Neural progenitor cell (in vitro differentiated cells): ENCODE measurements at regions not wholly inside any gene's neighbourhood (a gene's known extent, or its start where the extent isn't known, plus 50 kb on each side); places are given as distances from the start of the nearest gene placed in this dataset.

Source experiments
- DNase-seq: peaks from one replicate; pipeline ENCODE4 v3.0.0-alpha.2; 2016; ENCODE audit warnings: low spot score
- H2AFZ ChIP-seq: fragments of 200-600 bp; sonication (generic); replicated peaks from 2 replicates; pipeline ENCODE4 v1.6.1; 2016; ENCODE audit warnings: antibody characterized with exemption
- H3F3A ChIP-seq: fragments of 200-600 bp; sonication (generic); 2 replicates; pipeline ENCODE4 v1.6.1; 2016; ENCODE audit warnings: antibody characterized with exemption, low read depth
- H3K27ac ChIP-seq: fragments of 200-600 bp; sonication (generic); 2 replicates; pipeline ENCODE4 v1.5.1; 2016; ENCODE audit warnings: mild to moderate bottlenecking
- H3K27me3 ChIP-seq: fragments of 200-600 bp; sonication (generic); 2 replicates; pipeline ENCODE4 v1.6.1; 2016; ENCODE audit warnings: mild to moderate bottlenecking, moderate library complexity
- H3K36me3 ChIP-seq: fragments of 200-600 bp; sonication (generic); 2 replicates; pipeline ENCODE4 v1.5.1; 2016
- H3K4me1 ChIP-seq: fragments of 200-600 bp; sonication (generic); 2 replicates; pipeline ENCODE4 v1.6.1; 2016; ENCODE audit warnings: mixed run types
- H3K4me2 ChIP-seq: fragments of 200-600 bp; sonication (generic); 2 replicates; pipeline ENCODE4 v1.6.1; 2016
- H3K4me3 ChIP-seq: fragments of 200-600 bp; sonication (generic); 2 replicates; pipeline ENCODE4 v1.5.1; 2016
- H3K79me2 ChIP-seq: fragments of 200-600 bp; sonication (generic); 2 replicates; pipeline ENCODE4 v1.6.1; 2016; ENCODE audit warnings: low read depth
- H3K9ac ChIP-seq: fragments of 200-600 bp; sonication (generic); 2 replicates; pipeline ENCODE4 v1.6.1; 2016
- H3K9me3 ChIP-seq: fragments of 200-600 bp; sonication (generic); 2 replicates; pipeline ENCODE4 v1.5.1; 2016; ENCODE audit warnings: low read depth
- H4K20me1 ChIP-seq: fragments of 200-600 bp; sonication (generic); 2 replicates; pipeline ENCODE4 v1.6.1; 2016; ENCODE audit warnings: low read depth
- H3K27ac Mint-ChIP-seq: 3 replicates; pipeline ENCODE4 v1.8.0; 2021; ENCODE audit warnings: mixed read lengths
- H3K27me3 Mint-ChIP-seq: 2 replicates; pipeline ENCODE4 v1.8.0; 2022; ENCODE audit warnings: low read depth, mild to moderate bottlenecking, inconsistent platforms, moderate library complexity, mixed read lengths; ENCODE audit not compliant: insufficient read depth
- H3K36me3 Mint-ChIP-seq: 3 replicates; pipeline ENCODE4 v1.8.0; 2021; ENCODE audit warnings: mixed read lengths
- H3K4me1 Mint-ChIP-seq: 3 replicates; pipeline ENCODE4 v1.8.0; 2021; ENCODE audit warnings: mixed read lengths
- H3K4me3 Mint-ChIP-seq: 3 replicates; pipeline ENCODE4 v1.8.0; 2021; ENCODE audit warnings: mild to moderate bottlenecking, moderate library complexity, mixed read lengths
- H3K9me3 Mint-ChIP-seq: 3 replicates; pipeline ENCODE4 v1.8.0; 2020; ENCODE audit warnings: mixed read lengths
- EZH2 ChIP-seq: fragments of 200-600 bp; sonication (generic); IDR thresholded peaks from 2 replicates; pipeline ENCODE4 v1.6.1; 2017; ENCODE audit warnings: antibody characterized with exemption, mild to moderate bottlenecking, moderate library complexity
- EZH2phosphoT487 ChIP-seq: fragments of 200-600 bp; sonication (generic); IDR thresholded peaks from 2 replicates; pipeline ENCODE4 v1.6.1; 2017; ENCODE audit warnings: antibody characterized with exemption
- TF ChIP-seq, protein P1 (sequence below): fragments of 200-600 bp; sonication (generic); IDR thresholded peaks from 2 replicates; pipeline ENCODE4 v1.5.1; 2017; ENCODE audit warnings: antibody characterized with exemption, mild to moderate bottlenecking

DNA sequence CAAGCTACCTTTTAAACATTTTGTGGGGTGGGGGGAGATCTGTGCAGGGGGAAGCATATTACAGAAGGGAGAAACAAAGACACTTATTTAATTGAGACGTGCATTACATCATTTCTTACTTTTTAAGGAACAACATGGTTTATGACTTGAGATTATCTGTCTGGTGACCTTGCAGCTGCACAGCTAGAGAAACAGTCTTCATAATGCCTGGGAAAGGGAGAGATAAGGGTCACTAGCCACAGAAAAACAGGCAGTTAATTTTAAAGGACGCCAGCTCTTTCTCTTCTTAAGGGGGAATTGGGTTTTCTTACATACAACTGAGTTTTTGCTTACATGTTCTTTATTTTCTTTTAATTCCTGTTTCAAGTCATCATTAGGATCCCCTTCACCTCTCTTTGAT, 147.9 kb downstream of the SST start:
- no peak overlapping the region for H3K4me2 ChIP-seq
- Mint-ChIP-seq H3K36me3 (no peaks in the 10 kb centered on the region), H3K4me1 (peaks cover 17% of the 10 kb centered on the region), H3K9me3 (peaks cover 3% of the 10 kb centered on the region), H3K4me3 (no peak overlapping the region), H3K27ac (no peak overlapping the region), H3K27me3 (no peaks in the 10 kb centered on the region)
- H3K9me3 ChIP-seq: no peaks in the 10 kb centered on the region
- H3F3A ChIP-seq: peaks cover 18% of the 10 kb centered on the region
- no peak for TF ChIP-seq EZH2
- no peak for TF ChIP-seq EZH2phosphoT487
- TF ChIP-seq, protein P1, sequence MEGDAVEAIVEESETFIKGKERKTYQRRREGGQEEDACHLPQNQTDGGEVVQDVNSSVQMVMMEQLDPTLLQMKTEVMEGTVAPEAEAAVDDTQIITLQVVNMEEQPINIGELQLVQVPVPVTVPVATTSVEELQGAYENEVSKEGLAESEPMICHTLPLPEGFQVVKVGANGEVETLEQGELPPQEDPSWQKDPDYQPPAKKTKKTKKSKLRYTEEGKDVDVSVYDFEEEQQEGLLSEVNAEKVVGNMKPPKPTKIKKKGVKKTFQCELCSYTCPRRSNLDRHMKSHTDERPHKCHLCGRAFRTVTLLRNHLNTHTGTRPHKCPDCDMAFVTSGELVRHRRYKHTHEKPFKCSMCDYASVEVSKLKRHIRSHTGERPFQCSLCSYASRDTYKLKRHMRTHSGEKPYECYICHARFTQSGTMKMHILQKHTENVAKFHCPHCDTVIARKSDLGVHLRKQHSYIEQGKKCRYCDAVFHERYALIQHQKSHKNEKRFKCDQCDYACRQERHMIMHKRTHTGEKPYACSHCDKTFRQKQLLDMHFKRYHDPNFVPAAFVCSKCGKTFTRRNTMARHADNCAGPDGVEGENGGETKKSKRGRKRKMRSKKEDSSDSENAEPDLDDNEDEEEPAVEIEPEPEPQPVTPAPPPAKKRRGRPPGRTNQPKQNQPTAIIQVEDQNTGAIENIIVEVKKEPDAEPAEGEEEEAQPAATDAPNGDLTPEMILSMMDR: no peak
- H3K4me3 ChIP-seq: no peak overlapping the region
- no peaks in the 10 kb centered on the region for H3K36me3 ChIP-seq
- H3K27me3 ChIP-seq: no peaks in the 10 kb centered on the region
- peaks cover 24% of the 10 kb centered on the region for H3K4me1 ChIP-seq
- no peak overlapping the region for H2AFZ ChIP-seq
- no peak for DNase-seq
- H3K9ac ChIP-seq: no peak overlapping the region
- H3K79me2 ChIP-seq: no peaks in the 10 kb centered on the region
- no peak overlapping the region for H3K27ac ChIP-seq
- H4K20me1 ChIP-seq: no peaks in the 10 kb centered on the region

DNA sequence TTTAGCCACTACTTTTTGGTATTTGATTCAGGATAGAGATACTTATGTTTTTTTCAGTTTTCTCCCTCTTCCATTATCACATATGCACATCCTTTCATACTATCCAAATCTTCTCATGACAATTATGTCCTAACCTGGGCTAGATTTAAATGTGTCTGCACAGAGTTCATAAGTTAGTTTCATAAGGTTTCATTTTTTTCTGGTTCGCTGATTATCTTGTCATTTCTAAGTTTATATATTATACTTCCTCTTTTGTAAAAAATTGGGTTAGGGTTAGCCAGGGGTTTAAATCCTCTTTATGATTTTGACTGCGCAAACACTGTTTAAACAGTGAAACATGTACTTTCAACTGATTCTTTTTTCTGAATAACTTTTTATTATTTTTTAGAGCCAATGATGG, 148.6 kb downstream of the SST start:
- H3K79me2 ChIP-seq: no peaks in the 10 kb centered on the region
- peaks cover 21% of the 10 kb centered on the region for H3K4me1 ChIP-seq
- no peak overlapping the region for H3K4me3 ChIP-seq
- DNase-seq: no peak
- Mint-ChIP-seq H3K27me3 (no peaks in the 10 kb centered on the region), H3K9me3 (peaks cover 3% of the 10 kb centered on the region), H3K4me3 (no peak overlapping the region), H3K36me3 (no peaks in the 10 kb centered on the region), H3K4me1 (peaks cover 17% of the 10 kb centered on the region), H3K27ac (no peak overlapping the region)
- H3K4me2 ChIP-seq: no peak overlapping the region
- H3K9ac ChIP-seq: no peak overlapping the region
- H3K9me3 ChIP-seq: no peaks in the 10 kb centered on the region
- no peaks in the 10 kb centered on the region for H4K20me1 ChIP-seq
- H3F3A ChIP-seq: peaks cover 18% of the 10 kb centered on the region
- H3K27me3 ChIP-seq: no peaks in the 10 kb centered on the region
- no peak overlapping the region for H3K27ac ChIP-seq
- TF ChIP-seq, protein P1: no peak
- TF ChIP-seq EZH2: no peak
- no peak for TF ChIP-seq EZH2phosphoT487
- H2AFZ ChIP-seq: no peak overlapping the region
- H3K36me3 ChIP-seq: no peaks in the 10 kb centered on the region

DNA sequence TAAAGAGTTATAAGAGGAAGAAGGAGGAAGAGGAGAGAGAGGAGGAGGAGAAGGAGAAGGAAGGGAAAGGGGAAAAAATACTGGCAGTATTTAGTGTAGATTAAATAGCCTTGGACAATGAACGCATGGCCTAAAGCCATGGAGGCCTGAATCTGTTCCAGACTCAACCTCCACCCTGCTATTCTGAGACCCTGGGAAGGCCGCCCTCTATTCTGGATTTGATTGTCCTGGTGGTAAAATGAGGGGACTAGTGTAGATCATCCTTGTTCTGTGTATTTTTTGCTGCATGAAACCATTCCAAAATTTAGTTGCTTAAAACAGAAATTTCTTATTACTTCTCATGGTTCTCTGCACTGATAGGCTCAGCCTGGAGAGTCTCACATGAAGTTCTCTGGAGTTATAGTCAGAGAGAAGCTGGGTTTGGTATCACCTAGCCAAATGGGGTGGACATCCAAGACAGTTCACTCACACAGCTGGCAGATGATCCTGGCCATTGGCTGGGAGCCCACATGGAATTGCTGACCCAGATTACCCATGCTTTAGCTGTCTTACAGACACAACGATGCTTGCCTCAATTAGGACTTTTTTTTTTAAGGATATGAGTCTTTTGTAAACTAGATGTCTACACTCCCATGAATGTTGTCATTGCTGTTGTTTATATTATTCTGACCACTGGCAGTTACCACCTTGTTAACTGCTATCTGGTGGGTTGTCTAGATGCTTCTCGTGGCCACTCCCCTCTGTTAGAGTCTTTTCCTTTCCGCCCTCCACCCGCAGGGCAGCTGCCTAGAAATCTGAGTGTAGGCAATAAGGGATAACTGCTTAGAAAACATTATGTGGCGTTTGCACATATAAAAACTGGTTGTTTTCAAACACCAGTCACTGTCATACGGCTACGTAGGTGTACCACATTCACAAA, 149.9 kb downstream of the SST start:
- Histone ChIP-seq H3K4me1 (peaks cover 21% of the 10 kb centered on the region), H3K79me2 (no peaks in the 10 kb centered on the region), H3K9me3 (no peaks in the 10 kb centered on the region), H3K27ac (peak overlapping the region; percentile 22), H3F3A (peaks cover 18% of the 10 kb centered on the region), H3K4me3 (no peak overlapping the region), H3K27me3 (no peaks in the 10 kb centered on the region), H3K36me3 (no peaks in the 10 kb centered on the region), H2AFZ (peak overlapping the region; percentile 47), H4K20me1 (no peaks in the 10 kb centered on the region), H3K9ac (no peak overlapping the region), H3K4me2 (peak overlapping the region; percentile 14)
- H3K27me3 Mint-ChIP-seq: no peaks in the 10 kb centered on the region
- H3K4me3 Mint-ChIP-seq: no peak overlapping the region
- no peak for DNase-seq
- TF ChIP-seq EZH2 (no peak), EZH2phosphoT487 (no peak)
- TF ChIP-seq, protein P1: no peak
- no peak overlapping the region for H3K27ac Mint-ChIP-seq
- H3K9me3 Mint-ChIP-seq: peaks cover 3% of the 10 kb centered on the region
- H3K36me3 Mint-ChIP-seq: no peaks in the 10 kb centered on the region
- peaks cover 17% of the 10 kb centered on the region for H3K4me1 Mint-ChIP-seq
